PFSK-1 (cell line): ENCODE measurements at regions not wholly inside any gene's neighbourhood (a gene's known extent, or its start where the extent isn't known, plus 50 kb on each side); places are given as distances from the start of the nearest gene placed in this dataset.

Experiments used
- FOXP2 ChIP-seq: optimal IDR thresholded peaks from 2 replicates; pipeline ENCODE3; 2011; ENCODE audit warnings: borderline replicate concordance, control low read depth, inconsistent platforms; ENCODE audit not compliant: insufficient read depth; ENCODE audit errors: extremely low read length, extremely low read depth
- POLR2AphosphoS5 ChIP-seq: IDR thresholded peaks from 2 replicates; pipeline ENCODE4 v1.6.1; 2012; ENCODE audit warnings: low read depth, mild to moderate bottlenecking, control low read depth, low read length, moderate library complexity
- REST ChIP-seq, 2 experiments: IDR thresholded peaks; 2 replicates each; pipeline versions ENCODE4 v1.6.1 to v1.8.0; 2011 to 2012; ENCODE audit warnings: low read depth in 2 of 2, low read length in 2 of 2, control low read depth in 1 of 2, inconsistent platforms in 1 of 2, mild to moderate bottlenecking in 1 of 2, moderate library complexity in 1 of 2; ENCODE audit not compliant: insufficient read depth in 1 of 2
- SIN3A ChIP-seq: IDR thresholded peaks from 2 replicates; pipeline ENCODE4 v1.6.1; 2012; ENCODE audit warnings: mild to moderate bottlenecking, low read length, moderate library complexity, borderline replicate concordance; ENCODE audit not compliant: insufficient read depth
- TAF1 ChIP-seq: IDR thresholded peaks from 2 replicates; pipeline ENCODE4 v1.6.1; 2012; ENCODE audit warnings: low read length, control low read depth, borderline replicate concordance; ENCODE audit not compliant: insufficient read depth

GRCh38 chr3:79930196-79930595 is 162.4 kb upstream of the ROBO1 start:
- no peak for TF ChIP-seq TAF1
- TF ChIP-seq SIN3A: no peak
- TF ChIP-seq REST (IDR thresholded peaks at IDR 0.05; ENCODE audit: insufficient read depth in 1 of 2, low read depth in 2 of 2, low read length in 2 of 2): no peak
- TF ChIP-seq POLR2AphosphoS5: no peak
- TF ChIP-seq FOXP2: no peak

GRCh38 chr3:79928687-79929408 is 161.1 kb upstream of the ROBO1 start:
- TF ChIP-seq REST (IDR thresholded peaks at IDR 0.05; ENCODE audit: insufficient read depth in 1 of 2, low read depth in 2 of 2, low read length in 2 of 2) (no peak), POLR2AphosphoS5 (no peak), SIN3A (no peak), FOXP2 (no peak), TAF1 (no peak)

- no peak for TF ChIP-seq REST (IDR thresholded peaks at IDR 0.05; ENCODE audit: insufficient read depth in 1 of 2, low read depth in 2 of 2, low read length in 2 of 2)
- TF ChIP-seq POLR2AphosphoS5: no peak
- no peak for TF ChIP-seq SIN3A
- TF ChIP-seq TAF1: no peak
These were observed 158.7 kb upstream of the ROBO1 start for GRCh38 chr3:79926522-79926921.

GRCh38 chr3:79922633-79923032 is 154.8 kb upstream of the ROBO1 start:
- TF ChIP-seq TAF1: no peak
- TF ChIP-seq POLR2AphosphoS5: no peak
- no peak for TF ChIP-seq REST (IDR thresholded peaks at IDR 0.05; ENCODE audit: insufficient read depth in 1 of 2, low read depth in 2 of 2, low read length in 2 of 2)
- no peak for TF ChIP-seq FOXP2

GRCh38 chr3:79917561-79917960 is 149.8 kb upstream of the ROBO1 start:
- no peak for TF ChIP-seq TAF1
- no peak for TF ChIP-seq REST (IDR thresholded peaks at IDR 0.05; ENCODE audit: insufficient read depth in 1 of 2, low read depth in 2 of 2, low read length in 2 of 2)
- no peak for TF ChIP-seq FOXP2
- no peak for TF ChIP-seq SIN3A
- no peak for TF ChIP-seq POLR2AphosphoS5
